ENCODE measurements at regions not wholly inside any gene's neighbourhood (a gene's known extent, or its start where the extent isn't known, plus 50 kb on each side); places are given as distances from the start of the nearest gene placed in this dataset.

DNA sequence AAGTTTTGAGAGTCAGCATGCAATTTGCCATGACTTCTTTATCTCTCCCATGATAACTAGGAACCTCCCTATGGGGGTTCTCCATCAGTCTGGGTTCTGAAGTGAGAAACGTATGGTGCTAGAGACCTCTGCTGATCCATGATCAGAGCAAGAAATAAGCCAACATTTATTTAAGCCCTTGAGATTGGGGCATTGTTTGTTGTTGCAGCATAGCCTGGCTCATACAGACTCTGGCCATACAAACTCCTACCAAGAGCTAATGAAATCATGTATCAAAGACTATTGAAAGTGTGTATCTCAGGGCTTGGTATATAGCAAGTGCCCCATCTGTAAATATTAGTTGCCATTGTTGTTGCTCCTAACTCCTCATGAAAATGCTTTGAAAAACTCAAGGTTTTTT is 233.9 kb downstream of the MAF start:
- TF ChIP-seq BHLHE40 (IDR thresholded peaks at IDR 0.05; ENCODE audit: borderline replicate concordance) (no peak), TARDBP (IDR thresholded peaks at IDR 0.05) (no peak), ELF4 (IDR thresholded peaks at IDR 0.05) (no peak), SUZ12 (IDR thresholded peaks at IDR 0.05) (no peak), CTBP1 (IDR thresholded peaks at IDR 0.05; ENCODE audit: borderline replicate concordance) (no peak), L3MBTL2 (conservative IDR thresholded peaks at IDR 0.05) (no peak), HDGF (IDR thresholded peaks at IDR 0.05; ENCODE audit: borderline replicate concordance) (no peak), ZNF384 (IDR thresholded peaks at IDR 0.05) (no peak), FOXA1 (IDR thresholded peaks at IDR 0.05) (no peak), NFRKB (IDR thresholded peaks at IDR 0.05) (no peak), ARNT (IDR thresholded peaks at IDR 0.05) (no peak), FOXM1 (IDR thresholded peaks at IDR 0.05; ENCODE audit: borderline replicate concordance) (no peak), FOXK2 (IDR thresholded peaks at IDR 0.05) (no peak), LEF1 (IDR thresholded peaks at IDR 0.05; ENCODE audit: borderline replicate concordance) (no peak), SP1 (IDR thresholded peaks at IDR 0.05) (no peak)
- TF ChIP-seq, protein P1, sequence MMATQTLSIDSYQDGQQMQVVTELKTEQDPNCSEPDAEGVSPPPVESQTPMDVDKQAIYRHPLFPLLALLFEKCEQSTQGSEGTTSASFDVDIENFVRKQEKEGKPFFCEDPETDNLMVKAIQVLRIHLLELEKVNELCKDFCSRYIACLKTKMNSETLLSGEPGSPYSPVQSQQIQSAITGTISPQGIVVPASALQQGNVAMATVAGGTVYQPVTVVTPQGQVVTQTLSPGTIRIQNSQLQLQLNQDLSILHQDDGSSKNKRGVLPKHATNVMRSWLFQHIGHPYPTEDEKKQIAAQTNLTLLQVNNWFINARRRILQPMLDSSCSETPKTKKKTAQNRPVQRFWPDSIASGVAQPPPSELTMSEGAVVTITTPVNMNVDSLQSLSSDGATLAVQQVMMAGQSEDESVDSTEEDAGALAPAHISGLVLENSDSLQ (IDR thresholded peaks at IDR 0.05): no peak
- no peak for DNase-seq (ENCODE audit: extremely low spot score)
- POLR2A ChIA-PET: no interaction called here
- CTCF ChIA-PET: interaction anchor here (0.6 kb wide), 1 partner anchor 21 kb away, joined by 3 read pairs; no protein-coding TSS in a partner anchor

- ChIA-PET POLR2A (no interaction called here), CTCF (no interaction called here)
- DNase-seq (ENCODE audit: extremely low spot score): no peak
- no peak for TF ChIP-seq CTBP1 (IDR thresholded peaks at IDR 0.05; ENCODE audit: borderline replicate concordance)
- TF ChIP-seq FOXA1 (IDR thresholded peaks at IDR 0.05): no peak
- TF ChIP-seq, protein P1 (IDR thresholded peaks at IDR 0.05): no peak
- no peak for TF ChIP-seq ARNT (IDR thresholded peaks at IDR 0.05)
- no peak for TF ChIP-seq ELF4 (IDR thresholded peaks at IDR 0.05)
Measured at GRCh38 chr16:79365702-79366101, 234.8 kb downstream of the MAF start.

DNA sequence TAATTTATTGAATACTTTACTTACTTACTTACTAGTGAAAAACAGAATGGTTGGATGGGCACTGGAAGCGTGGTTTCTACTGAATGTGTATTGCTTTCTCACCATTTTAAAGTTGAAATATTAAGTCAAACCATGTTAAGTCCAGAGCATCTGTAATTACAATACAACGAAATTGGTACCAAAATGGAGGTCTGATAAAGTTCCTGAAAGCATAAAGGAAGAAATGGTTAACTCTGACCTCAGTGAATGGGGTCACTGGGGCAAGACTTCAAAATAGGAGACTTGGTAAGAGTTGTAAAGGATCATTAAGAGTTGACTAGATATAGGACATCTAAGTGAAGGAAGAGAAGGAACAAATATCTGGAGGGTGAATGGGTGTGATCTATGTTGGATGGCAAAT is 237.1 kb downstream of the MAF start:
- ChIA-PET POLR2A (no interaction called here), CTCF (no interaction called here)
- no peak for TF ChIP-seq HDGF (IDR thresholded peaks at IDR 0.05; ENCODE audit: borderline replicate concordance)
- no peak for TF ChIP-seq SUZ12 (IDR thresholded peaks at IDR 0.05)
- TF ChIP-seq, protein P1 (IDR thresholded peaks at IDR 0.05): no peak
- TF ChIP-seq CTBP1 (IDR thresholded peaks at IDR 0.05; ENCODE audit: borderline replicate concordance): no peak
- DNase-seq (ENCODE audit: extremely low spot score): no peak

GRCh38 chr16:79363035-79363434 is 237.5 kb downstream of the MAF start:
- ChIA-PET POLR2A (no interaction called here), CTCF (no interaction called here)
- no peak for DNase-seq (ENCODE audit: extremely low spot score)
- TF ChIP-seq HDGF (IDR thresholded peaks at IDR 0.05; ENCODE audit: borderline replicate concordance) (no peak), ARNT (IDR thresholded peaks at IDR 0.05) (no peak), SP1 (IDR thresholded peaks at IDR 0.05) (no peak), L3MBTL2 (conservative IDR thresholded peaks at IDR 0.05) (no peak), FOXA1 (IDR thresholded peaks at IDR 0.05) (no peak), FOXM1 (IDR thresholded peaks at IDR 0.05; ENCODE audit: borderline replicate concordance) (no peak)
- TF ChIP-seq, protein P1 (IDR thresholded peaks at IDR 0.05): no peak

DNA sequence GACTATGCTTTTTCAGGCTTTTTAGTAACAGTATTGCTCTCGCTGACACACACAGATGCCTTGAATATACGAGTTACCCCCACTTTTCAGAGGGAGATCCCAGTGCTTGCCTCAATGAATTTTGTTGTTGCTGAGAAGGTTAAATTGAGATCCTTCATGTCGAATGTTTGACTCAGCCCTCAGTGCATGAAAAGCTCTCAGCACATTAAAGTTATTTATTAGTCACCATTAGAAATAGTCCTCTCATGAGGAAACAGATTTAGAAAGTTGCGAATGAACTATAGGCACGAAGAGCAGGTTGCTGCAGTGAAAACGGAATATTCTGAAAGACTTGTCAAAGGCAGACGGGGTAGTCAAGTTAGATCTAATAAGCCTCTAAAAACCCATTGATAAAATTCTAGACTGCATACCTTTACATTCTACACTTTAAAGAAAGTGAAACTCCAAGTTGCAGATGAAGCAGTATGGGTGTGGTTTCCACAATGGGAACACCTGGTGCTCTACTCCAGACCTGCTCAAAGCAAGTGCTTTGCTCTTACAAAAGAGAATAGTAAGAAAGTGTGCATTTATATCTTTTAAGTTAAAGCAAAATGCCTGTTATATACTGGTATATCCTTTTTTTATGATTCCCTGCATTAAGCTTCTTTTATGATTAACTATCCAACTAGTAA is 238.1 kb downstream of the MAF start:
- ChIA-PET CTCF (no interaction called here), POLR2A (no interaction called here)
- TF ChIP-seq CTBP1 (IDR thresholded peaks at IDR 0.05; ENCODE audit: borderline replicate concordance) (no peak), SP1 (IDR thresholded peaks at IDR 0.05) (no peak)
- no peak for DNase-seq (ENCODE audit: extremely low spot score)

- TF ChIP-seq CTBP1 (IDR thresholded peaks at IDR 0.05; ENCODE audit: borderline replicate concordance): no peak
- no peak for TF ChIP-seq L3MBTL2 (conservative IDR thresholded peaks at IDR 0.05)
- TF ChIP-seq HDGF (IDR thresholded peaks at IDR 0.05; ENCODE audit: borderline replicate concordance): no peak
- no peak for TF ChIP-seq FOXM1 (IDR thresholded peaks at IDR 0.05; ENCODE audit: borderline replicate concordance)
- TF ChIP-seq BHLHE40 (IDR thresholded peaks at IDR 0.05; ENCODE audit: borderline replicate concordance): no peak
- TF ChIP-seq SP1 (IDR thresholded peaks at IDR 0.05): no peak
- no peak for TF ChIP-seq NFRKB (IDR thresholded peaks at IDR 0.05)
- no peak for TF ChIP-seq LEF1 (IDR thresholded peaks at IDR 0.05; ENCODE audit: borderline replicate concordance)
- TF ChIP-seq TARDBP (IDR thresholded peaks at IDR 0.05): no peak
- no peak for TF ChIP-seq ZNF384 (IDR thresholded peaks at IDR 0.05)
- no peak for TF ChIP-seq SUZ12 (IDR thresholded peaks at IDR 0.05)
- POLR2A ChIA-PET: no interaction called here
- CTCF ChIA-PET: no interaction called here
- DNase-seq (ENCODE audit: extremely low spot score): no peak
Measured at GRCh38 chr16:79361132-79361751, 239.3 kb downstream of the MAF start.

Measured in HEK293T (cell line).